ENCODE measurements at regions not wholly inside any gene's neighbourhood (a gene's known extent, or its start where the extent isn't known, plus 50 kb on each side); places are given as distances from the start of the nearest gene placed in this dataset.

DNA sequence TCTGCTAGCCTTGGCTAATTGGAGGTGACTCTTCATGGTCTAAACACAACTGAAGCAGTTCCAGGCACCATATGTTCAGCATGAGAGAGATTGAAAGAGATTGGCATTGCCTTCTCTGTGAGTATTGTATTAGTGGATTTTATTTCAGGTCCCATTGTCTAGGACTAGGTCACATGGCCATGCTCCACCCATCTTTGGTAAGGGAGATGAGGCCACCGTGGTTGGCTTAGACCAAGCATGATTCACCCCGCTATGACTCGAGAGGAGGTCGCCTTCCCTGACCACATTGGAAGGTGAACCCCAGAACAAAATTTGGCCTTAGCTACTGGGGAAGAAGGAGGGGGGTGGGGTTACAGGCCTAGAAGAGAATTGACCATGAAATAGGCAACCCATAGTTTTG is 109.9 kb upstream of the BCOR start:
- Histone ChIP-seq H3K9ac (ENCODE audit: insufficient read depth, low read depth, low read length) (no peak overlapping the region), H3K9me3 (ENCODE audit: low read length) (no peaks in the 10 kb centered on the region), H4K20me1 (ENCODE audit: insufficient read depth, low read length) (no peaks in the 10 kb centered on the region), H3K27ac (ENCODE audit: extremely low read length, insufficient read depth, low read length) (no peak overlapping the region), H3K27me3 (ENCODE audit: control insufficient read depth in 1 of 2, insufficient read depth in 2 of 2, low read length in 2 of 2) (no peaks in the 10 kb centered on the region), H3K36me3 (replicated peaks in 1 of 2; ENCODE audit: control insufficient read depth in 1 of 2, insufficient read depth in 2 of 2, low read length in 2 of 2) (no peaks in the 10 kb centered on the region), H2AFZ (ENCODE audit: low read length) (no peak overlapping the region), H3K4me3 (replicated peaks in 1 of 3; ENCODE audit: insufficient read depth in 1 of 3, low read depth in 2 of 3, low read length in 3 of 3) (no peak overlapping the region), H3K4me2 (ENCODE audit: low read depth, low read length) (no peak overlapping the region), H3K4me1 (ENCODE audit: insufficient read depth, low read length) (no peaks in the 10 kb centered on the region), H3K79me2 (ENCODE audit: insufficient read depth, low read length) (no peaks in the 10 kb centered on the region)
- in situ Hi-C loops (cut with HindIII; ENCODE audit: extremely low pct_ligation_motif_present, low pct_unique_long_range_greater_than_20kb), result no loop called here
- ChIA-PET CTCF (ENCODE audit: low intra/inter-chr PET ratio, low total read pairs) (no interaction called here), POLR2A (no interaction called here)
- no CpG with 5 or more reads among the region's 4 CpGs for WGBS (ENCODE audit: low lambda C conversion rate)
- DNase-seq (ENCODE audit: low spot score) (no peak), ATAC-seq (no peak), FAIRE-seq (no peak)
- TF ChIP-seq JUN (CRISPR knock-in tag; IDR thresholded peaks at IDR 0.05) (no peak), SP2 (CRISPR knock-in tag; IDR thresholded peaks at IDR 0.05) (no peak), ZNF333 (CRISPR knock-in tag; IDR thresholded peaks at IDR 0.05; ENCODE audit: borderline replicate concordance) (no peak), LRRFIP1 (CRISPR knock-in tag; conservative IDR thresholded peaks at IDR 0.05) (no peak), ATF7 (IDR thresholded peaks at IDR 0.05) (no peak), ATF7 (CRISPR knock-in tag; IDR thresholded peaks at IDR 0.05) (no peak), ZNF446 (CRISPR knock-in tag; IDR thresholded peaks at IDR 0.05) (no peak), NFKBIZ (CRISPR knock-in tag; IDR thresholded peaks at IDR 0.05) (no peak), GFI1 (CRISPR knock-in tag; IDR thresholded peaks at IDR 0.05; ENCODE audit: borderline replicate concordance) (no peak), ERF (CRISPR knock-in tag; IDR thresholded peaks at IDR 0.05) (no peak), RERE (CRISPR knock-in tag; IDR thresholded peaks at IDR 0.05; ENCODE audit: low read depth) (no peak)
- intact Hi-C loops (cut with micrococcal nuclease; ENCODE audit: unreplicated experiment), result no loop called here
- BruUV-seq (replicated peaks), result no TSS peak

Measured in HepG2 (cell line).